NCI-H2171 treated with DMSO at 0.1 percent for 48 hours (cell line): ENCODE measurements at regions not wholly inside any gene's neighbourhood (a gene's known extent, or its start where the extent isn't known, plus 50 kb on each side); places are given as distances from the start of the nearest gene placed in this dataset.
A peak's percentile ranks its signal among the peaks of the same experiment; 100 is the strongest.

Experiments
- DNase-seq: peaks from one replicate; lab custom pipeline; 2025; lab: John Stamatoyannopoulos, UW

DNA sequence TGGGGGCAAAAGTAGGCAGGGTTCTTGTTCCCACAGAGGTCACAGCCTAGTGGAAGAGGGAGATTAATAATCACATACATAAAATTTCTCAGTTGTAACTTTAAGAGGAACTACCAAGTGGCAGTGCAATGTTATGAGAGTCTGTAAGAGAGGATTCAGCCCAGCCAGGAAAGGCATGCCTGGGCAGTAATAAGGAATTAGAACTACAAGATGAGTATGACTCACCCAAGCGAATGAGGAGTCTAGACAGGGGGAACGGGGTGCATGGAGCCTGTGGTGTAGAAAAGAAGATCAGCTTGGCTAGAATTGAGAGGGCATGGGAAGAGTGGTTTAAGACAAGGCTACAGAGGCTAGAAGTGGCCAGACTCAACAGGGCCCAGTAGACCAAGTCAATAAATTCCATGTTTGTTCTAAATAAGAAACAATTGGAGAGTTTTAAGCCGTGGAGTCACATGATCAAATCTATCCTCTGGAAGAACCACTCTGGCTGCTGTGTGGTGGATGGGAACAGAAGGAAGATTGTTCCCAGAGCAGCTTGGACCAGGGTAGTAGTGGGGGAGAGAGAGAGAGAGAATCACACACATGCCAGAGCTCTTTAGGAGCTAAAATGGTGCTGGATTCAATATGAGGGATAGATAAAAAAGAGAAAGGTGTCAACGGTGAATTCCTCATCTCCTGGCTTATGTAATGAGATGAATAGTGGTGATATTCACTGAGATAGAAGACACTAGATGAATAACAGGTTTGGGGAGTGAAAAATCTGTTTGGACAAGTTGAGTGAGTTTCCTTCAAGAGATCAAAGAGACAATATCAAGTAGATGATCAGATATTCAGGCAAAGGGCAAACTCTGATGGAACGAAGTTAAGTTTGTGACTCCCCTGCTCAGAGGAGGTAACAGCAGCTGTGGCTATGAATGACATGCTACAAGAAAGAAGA lies 265.1 kb downstream of the FGFR2 start:
- DNase-seq: no peak

DNA sequence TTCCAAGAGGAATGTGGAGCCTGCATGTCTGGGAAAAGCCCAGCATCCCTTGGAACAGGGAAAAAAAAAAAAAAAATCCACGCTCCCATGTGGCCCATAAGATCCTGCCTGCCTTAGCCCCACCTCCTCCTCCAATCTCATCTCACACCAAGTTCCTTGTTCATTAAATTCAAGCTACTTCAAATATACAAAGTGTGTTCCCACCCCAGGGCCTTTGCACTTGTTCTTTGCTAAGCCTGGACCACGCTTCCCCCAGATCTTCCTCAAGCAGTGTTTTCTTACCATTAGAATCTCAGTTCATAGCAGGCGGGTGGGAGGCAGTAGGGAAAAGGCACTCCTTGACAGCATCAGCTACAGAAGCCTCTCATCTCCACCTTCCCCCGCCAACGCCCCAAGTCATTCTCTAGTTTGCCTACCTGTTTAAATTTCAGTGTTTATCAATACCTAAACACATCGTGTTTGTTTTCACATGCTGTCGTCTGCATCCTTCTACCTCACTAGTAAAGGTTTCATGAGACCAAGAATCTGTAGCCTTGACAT lies 262.8 kb downstream of the FGFR2 start:
- DNase-seq: no peak

DNA sequence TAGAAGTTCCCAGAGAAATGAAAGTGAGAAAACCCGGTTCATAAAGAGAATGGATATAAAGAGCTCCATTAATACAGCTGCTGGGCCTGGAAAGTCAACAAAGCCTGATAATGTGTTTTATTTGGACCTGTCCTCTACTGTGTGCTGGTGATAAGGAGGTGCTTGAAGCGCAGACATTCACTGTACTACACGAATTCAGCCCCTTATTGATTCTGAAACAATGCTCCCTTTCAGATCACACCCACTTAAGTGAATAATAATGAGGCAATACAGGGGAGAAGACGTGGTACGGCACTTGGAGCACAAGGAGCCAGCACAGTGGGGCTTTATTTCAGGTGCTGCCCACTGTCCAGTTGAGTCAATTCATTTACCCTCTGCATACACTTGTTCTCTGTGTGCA lies 260.8 kb downstream of the FGFR2 start:
- no peak for DNase-seq

DNA sequence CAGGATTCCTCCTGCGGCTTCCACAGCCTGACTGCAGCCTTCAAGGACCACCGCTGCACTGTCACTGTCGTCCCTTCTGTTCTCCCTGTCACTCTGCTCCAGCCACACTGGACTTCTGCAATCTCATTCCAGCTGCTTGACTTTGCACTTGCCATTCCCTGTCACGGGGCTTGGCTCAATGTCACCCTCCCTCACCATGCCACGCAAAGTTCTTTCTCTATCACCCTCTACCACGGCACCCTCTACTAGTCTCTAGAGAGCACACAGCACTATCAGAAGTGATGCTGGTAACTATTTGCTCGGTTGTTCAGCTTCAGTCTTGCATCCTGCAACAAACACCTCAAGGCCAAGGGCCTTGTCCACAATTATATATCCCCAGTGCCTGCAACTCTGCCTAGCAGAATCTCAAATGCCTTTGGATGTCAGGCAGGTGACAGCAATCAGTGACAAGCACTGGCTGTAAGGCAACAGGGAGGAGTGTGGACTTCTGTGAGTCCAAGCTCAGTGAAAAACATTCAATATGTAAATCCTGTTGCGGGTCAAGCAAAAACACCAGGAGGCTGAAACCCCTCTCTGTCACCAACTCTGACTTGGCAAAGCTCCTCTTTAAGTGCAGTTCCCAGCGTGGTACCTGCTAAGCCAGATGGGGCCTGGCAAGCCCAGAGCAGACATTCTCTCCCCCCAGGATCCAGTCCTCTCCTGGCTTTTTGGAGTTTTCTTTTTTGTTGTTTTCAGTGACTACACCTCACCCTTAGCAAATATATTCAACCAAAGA lies 259.9 kb downstream of the FGFR2 start:
- no peak for DNase-seq

DNA sequence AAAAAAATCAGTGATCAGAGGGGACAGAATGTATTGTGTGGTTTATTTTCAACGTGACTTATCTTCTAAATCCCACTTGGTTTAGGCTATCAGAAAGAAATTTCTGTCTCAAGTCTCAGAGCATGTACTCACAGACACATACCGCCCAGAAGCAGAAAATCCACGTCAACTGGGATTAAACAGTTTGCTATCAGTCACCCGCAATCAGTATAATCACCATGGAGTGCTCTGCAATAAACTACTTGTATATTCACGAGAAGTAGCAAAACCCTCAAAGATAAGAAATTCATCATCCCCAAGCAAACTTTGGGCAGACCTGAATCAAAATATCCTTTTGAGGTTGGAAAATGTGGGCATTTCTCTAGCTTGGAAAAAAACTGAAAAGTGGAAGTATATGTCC lies 259.1 kb downstream of the FGFR2 start:
- no peak for DNase-seq

DNA sequence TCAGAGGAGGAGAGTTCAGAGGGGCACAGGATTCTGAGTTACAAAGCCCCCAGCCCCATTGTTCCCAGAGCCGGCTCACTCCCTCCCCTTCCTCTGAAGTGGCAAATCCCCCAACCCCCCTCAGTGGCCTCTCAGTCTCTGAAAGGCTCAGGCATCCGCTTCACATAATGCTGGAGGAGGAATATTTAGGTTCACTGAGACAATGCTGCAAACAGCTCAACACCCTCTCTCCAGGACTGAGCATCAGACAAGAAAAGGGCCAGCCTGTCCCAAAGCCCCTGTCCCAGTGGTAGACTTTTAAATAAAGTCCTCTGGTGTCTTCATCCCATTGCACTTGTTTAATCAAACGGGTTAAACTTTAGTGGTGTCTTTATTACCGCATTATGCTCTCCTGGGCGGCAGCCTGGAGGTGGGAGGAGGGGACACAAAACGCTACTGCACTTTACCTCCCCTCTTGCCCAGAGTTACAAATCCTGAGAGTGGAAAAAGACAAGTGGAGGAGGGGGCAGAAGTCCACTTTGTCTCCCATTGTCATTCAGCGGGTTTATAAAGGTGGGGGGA lies 257.9 kb downstream of the FGFR2 start:
- no peak for DNase-seq

DNA sequence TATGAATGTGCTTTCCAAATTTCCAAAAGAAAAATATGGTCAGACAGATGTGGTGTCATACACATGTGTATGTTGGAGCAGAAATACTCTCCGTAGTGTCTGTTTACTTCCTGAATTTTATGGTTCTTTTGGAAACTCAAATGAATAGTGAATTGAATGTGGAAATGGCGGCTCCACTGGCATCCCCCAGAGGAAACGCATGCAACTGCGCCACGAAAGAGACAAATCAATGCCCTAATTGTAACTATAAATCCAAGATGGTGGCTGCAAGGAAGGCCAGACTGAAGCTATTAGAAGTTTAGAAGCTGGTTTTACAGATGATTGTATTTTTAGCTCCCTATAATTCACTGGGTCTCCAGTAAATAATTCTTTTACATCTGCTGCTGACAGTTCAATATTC lies 246.7 kb downstream of the FGFR2 start:
- no peak for DNase-seq

DNA sequence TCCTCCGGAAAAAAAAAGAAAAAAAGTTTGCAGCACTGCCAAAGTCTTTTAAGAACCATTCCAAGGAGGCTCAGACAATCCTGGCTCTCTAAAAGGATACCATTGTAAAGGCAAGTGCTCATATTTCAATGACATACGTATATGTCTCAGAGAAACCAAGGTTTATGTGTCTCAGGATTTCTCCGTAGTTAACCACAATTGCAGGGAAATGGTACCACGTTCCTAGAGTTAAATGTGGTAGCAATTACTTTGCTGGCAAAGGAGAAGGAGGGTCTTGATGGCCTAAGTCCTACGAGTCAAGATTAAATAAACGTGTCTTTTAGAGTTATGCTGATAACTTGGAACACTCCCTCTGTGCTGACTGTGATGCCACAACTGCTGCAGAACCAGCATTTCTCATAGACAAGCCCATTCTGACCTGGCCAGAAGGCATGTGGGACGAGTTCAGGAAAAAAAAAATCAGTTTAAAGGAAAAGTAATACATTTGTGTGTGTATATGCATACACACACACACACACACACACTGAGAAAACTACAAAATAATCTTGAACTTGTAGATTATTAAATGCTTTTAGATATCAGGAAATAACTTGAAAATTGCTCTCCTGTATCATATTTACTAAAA lies 245.9 kb downstream of the FGFR2 start:
- DNase-seq: no peak

DNA sequence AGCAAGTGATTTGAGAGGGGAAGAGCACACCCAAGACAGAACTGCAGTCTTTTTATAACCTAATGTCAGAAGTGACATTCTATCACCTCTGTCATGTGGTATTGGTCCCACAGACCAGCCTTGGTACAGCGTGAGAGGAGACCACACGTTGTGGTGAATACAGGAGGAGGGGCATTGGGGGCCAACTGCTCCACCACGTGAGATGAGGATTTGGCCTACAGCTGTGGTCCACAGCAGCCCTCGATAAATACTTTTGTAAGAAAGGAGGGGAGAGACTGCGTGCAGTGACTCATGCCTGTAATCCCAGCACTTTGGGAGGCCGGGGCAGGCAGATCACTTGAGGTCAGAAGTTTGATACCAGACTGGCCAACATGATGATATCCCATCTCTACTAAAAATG lies 243.1 kb downstream of the FGFR2 start:
- no peak for DNase-seq

DNA sequence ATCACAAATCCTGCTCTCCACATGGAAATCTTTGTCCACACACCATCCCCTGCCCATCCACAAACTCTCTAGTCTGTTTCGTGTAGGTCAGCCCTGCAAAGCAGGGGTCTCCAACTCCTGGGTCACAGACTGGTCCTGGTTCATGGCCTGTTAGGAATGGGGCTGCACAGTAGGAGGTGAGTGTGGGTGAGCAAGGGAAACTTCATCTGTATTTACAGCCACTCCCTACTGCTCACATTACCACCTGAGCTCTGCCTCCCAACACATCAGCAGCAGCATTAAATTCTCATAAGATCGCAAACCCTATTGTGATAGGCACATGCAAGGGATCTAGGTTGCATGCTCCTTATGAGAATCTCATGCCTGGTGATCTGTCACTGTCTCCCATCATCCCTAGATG lies 242.1 kb downstream of the FGFR2 start:
- DNase-seq: no peak

DNA sequence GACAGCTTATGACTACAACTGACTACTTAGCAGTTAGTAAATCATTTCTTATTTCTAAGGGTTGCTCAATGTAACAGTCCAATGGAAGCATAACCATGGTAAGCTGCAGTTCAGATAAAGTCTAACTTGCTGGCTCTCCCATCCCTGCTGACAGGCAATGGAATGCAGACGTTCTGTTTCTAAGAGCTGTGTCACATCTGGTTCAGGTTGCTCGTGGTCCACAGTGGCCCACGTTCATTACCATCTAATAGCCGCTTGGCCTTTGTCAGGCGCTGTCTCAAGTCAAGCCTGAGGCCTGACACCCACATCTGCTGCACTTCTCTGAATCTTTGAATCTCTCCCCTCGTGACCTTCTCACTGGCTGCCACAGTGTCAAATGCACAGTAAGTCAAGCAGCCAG lies 240.8 kb downstream of the FGFR2 start:
- no peak for DNase-seq

DNA sequence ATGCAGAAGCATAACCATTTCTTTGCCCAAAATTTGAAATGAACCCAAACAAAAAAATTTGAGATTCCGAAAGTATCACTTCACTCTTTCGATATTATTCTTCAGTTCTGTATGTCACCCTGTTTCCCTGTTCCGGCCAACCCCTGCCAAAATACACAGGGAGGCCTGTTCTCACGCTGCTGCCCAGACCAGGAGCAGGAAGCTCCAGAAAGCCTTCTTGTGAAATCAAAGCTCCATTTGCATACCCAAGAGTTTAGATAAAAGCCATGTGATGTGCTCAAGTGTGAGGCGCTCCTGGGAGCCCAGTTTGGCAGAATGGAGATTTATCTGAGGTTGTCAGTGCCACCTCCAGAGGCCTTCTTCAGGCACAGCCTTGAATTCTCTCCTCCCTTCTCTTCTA lies 236.2 kb downstream of the FGFR2 start:
- no peak for DNase-seq

DNA sequence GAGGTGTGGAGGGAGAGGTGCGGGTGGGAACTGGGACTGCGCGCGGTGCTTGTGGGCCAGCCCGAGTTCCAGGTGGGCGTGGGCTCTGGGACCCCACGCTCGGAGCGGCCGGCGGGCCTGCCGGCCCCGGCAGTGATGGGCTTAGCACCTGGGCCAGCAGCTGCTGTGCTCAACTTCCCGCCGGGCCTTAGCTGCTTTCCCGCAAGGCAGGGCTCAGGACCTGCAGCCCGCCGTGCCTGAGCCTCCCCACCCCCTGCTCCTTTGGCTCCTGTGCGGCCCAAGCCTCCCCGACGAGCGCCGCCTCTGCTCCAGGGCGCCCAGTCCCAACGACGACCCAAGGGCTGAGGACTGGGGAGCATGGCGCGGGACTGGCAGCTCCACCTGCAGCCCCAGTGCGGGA lies 232.7 kb downstream of the FGFR2 start:
- DNase-seq: no peak

DNA sequence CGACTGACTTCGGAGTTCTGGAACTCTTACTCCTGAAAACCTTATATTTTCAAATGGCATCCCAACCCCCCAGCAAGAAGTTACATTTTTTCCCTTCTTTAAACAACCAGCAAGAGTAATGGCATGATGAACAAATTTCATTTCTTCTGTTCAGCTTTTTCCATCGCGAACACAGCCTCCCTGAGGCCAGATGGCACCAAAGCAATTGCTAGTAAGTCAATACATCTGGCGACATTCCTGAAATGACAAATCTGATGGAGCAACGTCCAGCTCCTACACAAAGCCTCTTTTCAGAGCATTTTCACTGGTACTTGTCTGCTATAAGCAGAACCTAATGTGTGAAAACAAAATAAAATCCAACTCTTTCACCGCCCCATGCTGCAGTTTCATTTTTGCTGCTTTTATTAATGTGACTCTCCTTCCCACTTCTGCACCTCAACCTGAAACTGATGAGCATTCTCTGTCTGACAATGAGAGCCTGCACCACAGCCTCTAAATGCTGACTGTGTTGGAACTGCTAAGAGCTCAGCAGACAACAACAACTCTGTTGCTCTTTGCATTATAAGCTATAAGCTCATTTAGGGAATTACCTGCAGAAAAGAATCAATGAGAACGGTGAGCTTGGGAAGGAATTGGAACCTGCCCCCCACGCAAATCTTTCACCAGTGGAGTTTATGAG lies 229.8 kb downstream of the FGFR2 start:
- DNase-seq: peak; percentile 21

DNA sequence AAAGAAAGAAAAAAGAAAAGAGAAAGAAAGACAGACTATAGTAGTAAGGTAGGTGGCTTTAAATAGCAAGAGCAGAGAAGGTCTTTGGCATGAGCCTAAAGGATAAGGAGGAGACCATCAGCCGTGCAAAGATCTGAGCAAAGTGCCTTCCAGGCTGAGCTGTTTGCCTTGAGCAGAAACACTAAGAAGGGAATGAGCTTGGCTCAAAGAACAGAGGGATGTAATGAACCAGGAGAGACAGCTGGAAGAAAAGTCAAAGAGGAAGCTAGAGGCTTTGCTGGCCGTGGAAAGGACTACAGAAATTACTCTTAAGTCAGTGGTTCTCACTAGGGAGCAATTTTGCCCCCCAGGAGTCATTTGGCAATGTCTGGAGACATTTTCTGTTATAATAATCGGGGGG lies 228.6 kb downstream of the FGFR2 start:
- DNase-seq: no peak

DNA sequence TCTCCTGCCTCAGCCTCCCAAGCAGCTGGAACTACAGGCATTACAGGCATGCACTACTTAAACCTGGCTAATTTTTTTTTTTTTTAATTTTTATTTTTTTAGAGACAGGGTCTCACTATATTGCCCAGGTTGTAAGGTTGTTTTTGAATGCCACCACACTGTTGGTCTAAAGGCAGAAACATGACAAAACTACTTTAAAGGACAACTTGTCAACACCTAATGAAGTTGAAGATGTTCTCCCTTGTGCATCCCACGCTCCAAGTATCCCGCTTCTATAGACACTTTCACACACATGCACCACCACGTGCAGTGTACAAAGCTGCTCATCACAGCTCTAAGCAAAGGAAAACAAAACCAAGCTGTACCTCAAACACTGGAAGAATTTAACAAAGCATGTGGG lies 226.4 kb downstream of the FGFR2 start:
- no peak for DNase-seq

DNA sequence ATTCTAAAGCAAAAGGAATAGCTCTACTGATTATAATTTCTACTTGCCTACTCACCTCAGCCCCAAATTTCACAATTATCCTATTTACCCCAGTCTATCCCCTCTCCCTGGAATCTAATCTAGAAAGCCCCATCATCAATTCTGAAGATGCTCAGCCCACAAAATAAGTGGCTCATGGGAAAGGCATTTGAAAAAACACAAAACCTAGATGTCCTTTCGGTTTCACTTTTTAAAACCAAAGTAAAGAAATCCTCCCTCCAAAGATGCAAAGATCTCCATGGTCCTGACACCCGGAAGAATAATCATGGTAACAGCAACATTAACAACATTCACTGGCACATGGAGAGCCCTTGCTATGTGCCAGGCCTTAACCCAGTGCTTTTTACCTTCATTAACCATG lies 224.8 kb downstream of the FGFR2 start:
- no peak for DNase-seq

DNA sequence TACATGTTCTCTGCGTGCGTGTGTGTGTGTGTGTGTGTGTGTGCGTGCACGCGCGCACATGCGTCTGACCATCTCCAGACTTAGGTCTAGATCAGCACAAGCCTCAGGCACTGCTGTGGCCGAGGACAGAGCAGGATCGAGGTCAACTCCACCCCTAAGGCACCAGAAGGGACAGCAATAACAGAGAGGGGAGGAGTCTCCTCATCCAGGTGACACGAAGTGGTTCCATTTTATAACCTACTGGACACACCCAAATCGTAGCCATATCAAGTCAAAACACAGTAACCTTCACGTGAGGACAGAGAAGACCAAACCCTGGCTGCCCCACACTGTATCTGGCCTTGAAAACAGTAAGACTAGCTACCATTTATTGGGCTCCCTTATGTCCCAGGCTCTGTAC lies 224.1 kb downstream of the FGFR2 start:
- DNase-seq: no peak

DNA sequence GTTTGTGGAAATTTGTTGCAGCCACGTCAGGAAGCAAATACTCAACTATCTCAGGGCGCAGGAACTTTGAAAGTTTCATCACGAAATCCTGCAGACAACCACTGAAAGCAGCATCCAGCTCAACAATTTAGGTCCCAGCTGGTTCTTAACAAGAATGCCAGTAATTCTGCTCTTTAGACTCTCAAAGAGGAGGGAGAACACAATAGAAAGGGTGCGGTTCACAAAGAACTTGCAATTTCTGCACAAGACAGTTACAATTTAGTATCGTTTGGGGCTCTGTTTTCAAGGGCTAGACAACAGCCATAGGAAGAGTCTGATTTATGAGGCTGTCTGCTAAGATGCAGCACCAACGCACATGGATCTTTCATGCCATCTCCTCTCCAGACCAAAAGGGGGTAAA lies 223.1 kb downstream of the FGFR2 start:
- DNase-seq: no peak

DNA sequence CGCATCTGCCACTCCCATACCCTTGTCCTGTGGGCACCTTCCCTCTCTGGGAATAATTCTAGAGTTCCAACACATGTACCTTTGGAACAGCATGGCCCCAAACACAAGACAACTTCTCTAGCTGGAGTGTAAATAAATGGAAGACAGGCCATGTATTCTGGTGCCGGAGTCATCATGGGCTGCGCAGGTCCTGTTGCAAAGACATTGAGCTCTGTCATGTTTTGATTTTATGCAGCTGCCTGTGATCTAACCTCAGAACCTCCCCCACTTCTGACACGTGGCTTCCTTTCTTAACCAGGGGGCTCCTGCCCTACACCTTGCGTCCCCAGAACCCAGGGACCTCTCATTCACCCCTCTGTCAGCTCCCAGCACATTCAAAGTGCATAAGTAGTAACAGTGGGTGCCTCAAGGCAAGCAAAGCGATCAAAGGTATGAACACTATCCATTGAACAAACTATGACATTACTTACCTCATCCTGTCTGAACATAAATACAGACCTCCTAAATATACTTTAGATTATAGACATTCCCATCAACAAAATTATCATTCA lies 219.9 kb downstream of the FGFR2 start:
- DNase-seq: no peak

DNA sequence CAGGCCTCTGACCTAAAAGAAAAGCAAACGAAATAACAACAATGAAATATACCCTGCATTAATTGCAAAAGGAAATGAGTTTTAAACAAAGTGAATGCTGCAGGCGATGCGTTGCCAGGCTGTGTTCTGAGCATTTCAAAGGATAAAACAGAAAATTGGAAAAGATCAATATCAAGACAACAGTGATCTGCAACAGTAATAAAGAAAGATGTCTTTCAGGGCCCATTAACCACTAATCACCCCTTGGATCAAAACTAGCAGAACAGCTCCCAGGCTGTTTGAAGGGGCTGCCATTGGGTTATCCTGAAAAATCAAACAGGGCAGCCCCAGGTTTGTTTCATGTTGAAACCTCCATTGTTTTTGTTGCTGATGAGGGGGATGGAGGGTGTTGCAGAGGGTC lies 219.2 kb downstream of the FGFR2 start:
- no peak for DNase-seq
